GM12892 (cell line): ENCODE measurements at regions not wholly inside any gene's neighbourhood (a gene's known extent, or its start where the extent isn't known, plus 50 kb on each side); places are given as distances from the start of the nearest gene placed in this dataset.

Source experiments
- POLR2A ChIP-seq: IDR thresholded peaks from 2 replicates; pipeline ENCODE4 v1.6.1; 2011; ENCODE audit warnings: low read depth, low read length, control low read depth
- TAF1 ChIP-seq: IDR thresholded peaks from 2 replicates; pipeline ENCODE4 v1.6.1; 2011; ENCODE audit warnings: low read depth, mild to moderate bottlenecking, control low read depth, low read length, borderline replicate concordance

DNA sequence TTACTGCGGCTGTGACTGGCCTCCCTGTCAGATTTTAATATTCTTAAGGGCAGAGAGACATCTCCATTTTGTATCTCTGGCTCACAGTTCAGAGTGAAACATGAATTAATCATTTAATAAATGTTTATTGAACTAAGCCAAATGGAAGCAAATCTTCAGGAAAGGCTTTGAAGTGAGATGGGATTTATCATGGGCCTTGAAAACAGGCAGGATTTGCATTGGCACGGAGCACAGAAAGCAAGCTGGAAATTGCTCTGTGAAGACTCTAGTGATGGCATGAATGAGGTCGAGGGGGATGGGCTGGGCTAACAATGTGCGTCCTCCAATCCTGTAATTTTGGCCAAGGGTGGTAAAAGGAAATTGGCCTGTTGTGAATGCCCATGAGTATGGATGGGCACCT lies 369.8 kb upstream of the SOX11 start:
- TF ChIP-seq TAF1 (no peak), POLR2A (no peak)
